ENCODE measurements at regions not wholly inside any gene's neighbourhood (a gene's known extent, or its start where the extent isn't known, plus 50 kb on each side); places are given as distances from the start of the nearest gene placed in this dataset.
A peak's percentile ranks its signal among the peaks of the same experiment; 100 is the strongest.

- no peak for DNase-seq (ENCODE audit: low read depth, low spot score)
- TF ChIP-seq CTCF (IDR thresholded peaks at IDR 0.05; ENCODE audit: low read depth, low read length) = no peak
- in situ Hi-C loops (cut with HindIII; ENCODE audit: low sequenced_read_pairs) = no loop called here
- no peak overlapping the region for H3K4me3 ChIP-seq (ENCODE audit: low read depth, low read length)
Observed at GRCh38 chr1:188364927-188365449, 1536.2 kb downstream of the PLA2G4A start.

DNA sequence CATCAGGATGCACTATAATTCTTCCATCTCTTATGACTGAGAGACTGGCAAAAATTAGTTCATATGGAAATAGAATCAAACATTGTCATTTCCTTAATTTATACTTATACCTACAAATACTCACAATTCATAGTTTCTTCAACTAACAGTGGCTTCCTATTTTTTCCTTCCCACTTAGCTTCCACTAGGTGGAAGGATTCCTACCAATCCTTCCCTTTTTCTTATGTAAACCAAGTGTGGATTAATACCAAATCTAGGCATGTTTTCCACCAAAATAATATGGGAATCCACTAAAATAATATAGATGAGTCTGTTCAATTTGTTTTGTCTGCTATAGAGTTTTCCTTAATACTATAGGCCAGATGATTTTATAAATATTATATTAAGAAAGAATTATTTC is 1537.1 kb downstream of the PLA2G4A start:
- H3K4me3 ChIP-seq (ENCODE audit: low read depth, low read length) = no peak overlapping the region
- in situ Hi-C loops (cut with HindIII; ENCODE audit: low sequenced_read_pairs) = no loop called here
- no peak for TF ChIP-seq CTCF (IDR thresholded peaks at IDR 0.05; ENCODE audit: low read depth, low read length)
- no peak for DNase-seq (ENCODE audit: low read depth, low spot score)

DNA sequence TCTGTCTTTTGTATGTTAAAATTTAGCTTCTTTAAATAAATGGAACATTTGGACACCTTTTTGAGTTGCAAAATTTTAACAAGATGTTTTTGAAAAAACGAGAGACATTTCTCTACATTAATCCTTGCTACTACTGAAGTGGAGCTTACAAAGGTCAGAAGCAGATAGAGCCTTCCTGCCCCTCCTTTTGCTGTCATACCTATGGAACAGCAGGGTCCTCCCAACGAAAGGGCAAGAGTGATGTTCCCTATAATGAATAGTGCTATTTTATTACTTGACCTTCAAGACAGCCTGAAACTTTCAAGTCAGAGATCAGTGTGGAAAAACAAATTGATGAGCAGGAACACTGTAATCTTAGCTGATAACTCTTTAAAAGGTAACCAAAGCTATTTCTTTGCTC is 1538.9 kb downstream of the PLA2G4A start:
- DNase-seq (ENCODE audit: low read depth, low spot score) = no peak
- in situ Hi-C loops (cut with HindIII; ENCODE audit: low sequenced_read_pairs) = no loop called here
- TF ChIP-seq CTCF (IDR thresholded peaks at IDR 0.05; ENCODE audit: low read depth, low read length) = no peak
- no peak overlapping the region for H3K4me3 ChIP-seq (ENCODE audit: low read depth, low read length)

GRCh38 chr1:188371295-188371806 is 1542.6 kb downstream of the PLA2G4A start:
- no peak overlapping the region for H3K4me3 ChIP-seq (ENCODE audit: low read depth, low read length)
- in situ Hi-C loops (cut with HindIII; ENCODE audit: low sequenced_read_pairs) = no loop called here
- DNase-seq (ENCODE audit: low read depth, low spot score) = peak; percentile 8
- TF ChIP-seq CTCF (IDR thresholded peaks at IDR 0.05; ENCODE audit: low read depth, low read length) = no peak

DNA sequence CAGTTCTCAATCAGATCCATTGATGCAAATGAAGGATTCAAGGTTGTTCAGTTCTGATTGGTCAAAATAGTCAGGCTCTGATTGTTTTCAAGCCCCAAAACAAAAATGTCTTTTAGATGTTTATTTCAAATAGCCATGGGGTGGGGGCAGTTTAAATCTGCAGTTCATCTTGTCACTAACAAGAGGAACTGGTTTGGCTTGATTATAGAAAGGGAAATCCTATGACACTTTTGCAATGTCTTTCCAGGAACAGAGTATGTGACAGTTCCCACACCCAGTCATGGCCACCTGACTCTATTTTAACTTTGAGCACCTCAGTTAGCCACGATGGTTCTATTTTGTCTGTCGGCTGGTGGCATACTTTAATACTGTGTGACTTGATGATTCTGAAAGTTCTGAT is 1544.1 kb downstream of the PLA2G4A start:
- no peak for TF ChIP-seq CTCF (IDR thresholded peaks at IDR 0.05; ENCODE audit: low read depth, low read length)
- H3K4me3 ChIP-seq (ENCODE audit: low read depth, low read length) = no peak overlapping the region
- in situ Hi-C loops (cut with HindIII; ENCODE audit: low sequenced_read_pairs) = no loop called here
- no peak for DNase-seq (ENCODE audit: low read depth, low spot score)

DNA sequence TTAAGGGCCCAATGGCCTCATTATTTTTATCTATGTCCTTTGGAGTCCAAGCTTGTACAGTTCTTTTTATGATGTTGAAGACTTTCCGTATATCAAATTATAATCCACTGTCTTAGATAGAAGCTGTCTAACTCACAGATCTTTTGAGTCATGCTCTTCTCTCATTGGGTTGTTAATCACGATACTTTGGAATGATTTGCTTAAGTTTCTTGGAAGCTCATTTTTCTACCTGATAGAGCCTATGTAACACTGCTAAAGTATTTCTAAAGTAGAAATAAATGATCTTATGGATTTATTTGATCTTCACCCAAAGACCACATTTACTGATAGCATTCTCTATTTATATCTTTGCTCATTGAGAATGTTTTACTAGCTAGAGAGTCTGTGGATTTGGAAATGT is 1554.1 kb downstream of the PLA2G4A start:
- in situ Hi-C loops (cut with HindIII; ENCODE audit: low sequenced_read_pairs) = no loop called here

More for the DNA sequence above, 1554.1 kb downstream of the PLA2G4A start:
- no peak overlapping the region for H3K4me3 ChIP-seq (ENCODE audit: low read depth, low read length)
- no peak for DNase-seq (ENCODE audit: low read depth, low spot score)
- no peak for TF ChIP-seq CTCF (IDR thresholded peaks at IDR 0.05; ENCODE audit: low read depth, low read length)

Data from astrocyte of the spinal cord (primary cell).